H1 (cell line): ENCODE measurements at regions not wholly inside any gene's neighbourhood (a gene's known extent, or its start where the extent isn't known, plus 50 kb on each side); places are given as distances from the start of the nearest gene placed in this dataset.

Experiments used
- CTCF ChIA-PET: fragments of 300-600 bp; sonication (Branson Sonifier 250); formaldehyde crosslinking; loops from one replicate; lab custom pipeline; 2021; ENCODE audit not compliant: partially characterized antibody; lab: Charles Lee
- POLR2A ChIA-PET: fragments of 300-600 bp; sonication (Branson Sonifier 250); formaldehyde crosslinking; loops from one replicate; lab custom pipeline; 2021; ENCODE audit warnings: inconsistent platforms; ENCODE audit not compliant: partially characterized antibody; lab: Charles Lee
- DNase-seq, 2 experiments: peaks; one replicate each; pipeline versions ENCODE4 v3.0.0 to v3.0.0-alpha.2; 2010 to 2022; ENCODE audit warnings: low spot score in 2 of 2, low read depth in 1 of 2, mixed read lengths in 1 of 2
- FAIRE-seq: peaks from 2 replicates; lab custom pipeline; 2011; peaks lifted over from hg19 to GRCh38; lab: Jason Lieb, UNC
- H2AFZ ChIP-seq: 2 replicates; pipeline ENCODE4 v1.8.1; 2012; ENCODE audit warnings: low read length, inconsistent platforms
- H2AK5ac ChIP-seq: 2 replicates; pipeline ENCODE4 v1.6.1; 2013; ENCODE audit warnings: low read depth, low read length
- H2BK120ac ChIP-seq: replicated peaks from 2 replicates; pipeline ENCODE3; 2013; ENCODE audit warnings: low read depth, low read length, inconsistent platforms
- H2BK12ac ChIP-seq: 2 replicates; pipeline ENCODE4 v1.6.1; 2013; ENCODE audit warnings: low read depth, low read length
- H2BK15ac ChIP-seq: 2 replicates; pipeline ENCODE4 v1.6.1; 2013; ENCODE audit warnings: low read length
- H2BK20ac ChIP-seq: 2 replicates; pipeline ENCODE4 v1.6.1; 2013; ENCODE audit warnings: low read length
- H2BK5ac ChIP-seq: 2 replicates; pipeline ENCODE4 v1.6.1; 2013; ENCODE audit warnings: low read depth, low read length
- H3K14ac ChIP-seq: 2 replicates; pipeline ENCODE4 v1.6.1; 2013; ENCODE audit warnings: inconsistent platforms; ENCODE audit not compliant: insufficient read length
- H3K18ac ChIP-seq: 2 replicates; pipeline ENCODE4 v1.6.1; 2013; ENCODE audit warnings: low read length; ENCODE audit errors: extremely low read depth
- H3K23ac ChIP-seq: 2 replicates; pipeline ENCODE4 v1.6.1; 2013; ENCODE audit warnings: inconsistent platforms; ENCODE audit not compliant: insufficient read length
- H3K23me2 ChIP-seq: 2 replicates; pipeline ENCODE4 v1.6.1; 2013; ENCODE audit warnings: low read depth, low read length
- H3K27ac ChIP-seq: 2 replicates; pipeline ENCODE4 v1.6.1; 2011; ENCODE audit warnings: low read depth, low read length, inconsistent platforms
- H3K27me3 ChIP-seq, 4 experiments: replicated peaks in 1 of 4; 1 replicate in 1 of 4; 2 replicates in 3 of 4; pipeline versions ENCODE4 v1.6.1 to v1.8.1; 2011 to 2013; ENCODE audit warnings: low read length in 3 of 4, mild to moderate bottlenecking in 3 of 4, inconsistent platforms in 2 of 4, mixed read lengths in 2 of 4, moderate library complexity in 1 of 4; ENCODE audit not compliant: control insufficient read depth in 3 of 4, insufficient read depth in 3 of 4; ENCODE audit errors: extremely low read depth in 1 of 4
- H3K36me3 ChIP-seq, 4 experiments: 2 replicates each; pipeline versions ENCODE4 v1.6.1 to v1.8.1; 2011 to 2013; ENCODE audit warnings: mild to moderate bottlenecking in 4 of 4, low read length in 3 of 4, moderate library complexity in 2 of 4, control low read depth in 1 of 4, inconsistent platforms in 1 of 4; ENCODE audit not compliant: insufficient read depth in 4 of 4, control insufficient read depth in 2 of 4
- H3K4ac ChIP-seq: replicated peaks from 2 replicates; pipeline ENCODE3; 2013; ENCODE audit warnings: low read length, low read depth, mixed read lengths, inconsistent platforms; ENCODE audit not compliant: insufficient read length
- H3K4me1 ChIP-seq, 4 experiments: replicated peaks in 1 of 4; 1 replicate in 1 of 4; 2 replicates in 3 of 4; pipeline versions ENCODE4 v1.6.1 to v1.8.1; 2011 to 2013; ENCODE audit warnings: low read length in 3 of 4, inconsistent platforms in 2 of 4, mixed read lengths in 1 of 4; ENCODE audit not compliant: insufficient read depth in 4 of 4, control insufficient read depth in 3 of 4
- H3K4me2 ChIP-seq, 2 experiments: 2 replicates each; pipeline versions ENCODE4 v1.6.1 to v1.8.1; 2011 to 2013; ENCODE audit warnings: low read depth in 2 of 2, low read length in 2 of 2, control low read depth in 1 of 2, inconsistent platforms in 1 of 2, mild to moderate bottlenecking in 1 of 2; ENCODE audit not compliant: insufficient read depth in 1 of 2
- H3K4me3 ChIP-seq, 4 experiments: fragments of 200-600, 300-600 bp in 1 of 4; sonication (generic), shearing (Covaris generic), sonication (Bioruptor Twin) in 1 of 4; 2 replicates each; pipeline versions ENCODE4 v1.5.1 to v1.8.1; 2011 to 2016; ENCODE audit warnings: low read length in 4 of 4, low read depth in 3 of 4, control low read depth in 2 of 4, inconsistent platforms in 2 of 4, mild to moderate bottlenecking in 2 of 4, mixed read lengths in 1 of 4, moderate library complexity in 1 of 4; ENCODE audit not compliant: insufficient read depth in 2 of 4; ENCODE audit errors: extremely low read depth in 1 of 4
- H3K56ac ChIP-seq: replicated peaks from 2 replicates; pipeline ENCODE3; 2013; ENCODE audit warnings: low read depth, mild to moderate bottlenecking, mixed read lengths, low read length, inconsistent platforms; ENCODE audit not compliant: insufficient read length
- H3K79me1 ChIP-seq: 2 replicates; pipeline ENCODE4 v1.6.1; 2013; ENCODE audit warnings: low read depth, low read length, control low read depth
- H3K79me2 ChIP-seq, 2 experiments: 2 replicates each; pipeline versions ENCODE4 v1.6.1 to v1.8.1; 2012 to 2013; ENCODE audit warnings: low read length in 2 of 2, mild to moderate bottlenecking in 2 of 2, inconsistent platforms in 1 of 2; ENCODE audit not compliant: insufficient read depth in 2 of 2, control insufficient read depth in 1 of 2
- H3K9ac ChIP-seq, 4 experiments: replicated peaks in 1 of 4; 1 replicate in 1 of 4; 2 replicates in 3 of 4; pipeline versions ENCODE4 v1.6.1 to v1.8.1; 2011 to 2013; ENCODE audit warnings: low read depth in 3 of 4, low read length in 3 of 4, control low read depth in 2 of 4, mild to moderate bottlenecking in 2 of 4, moderate library complexity in 2 of 4, inconsistent platforms in 1 of 4; ENCODE audit errors: extremely low read depth in 1 of 4
- H3K9me3 ChIP-seq, 2 experiments: 2 replicates each; pipeline versions ENCODE4 v1.6.1 to v1.8.1; 2012 to 2013; ENCODE audit warnings: mild to moderate bottlenecking in 2 of 2, moderate library complexity in 2 of 2, control low read depth in 1 of 2, inconsistent platforms in 1 of 2, low read depth in 1 of 2, low read length in 1 of 2, mixed read lengths in 1 of 2; ENCODE audit not compliant: insufficient read depth in 2 of 2
- H4K20me1 ChIP-seq, 2 experiments: replicated peaks in 1 of 2; 2 replicates each; pipeline versions ENCODE3 to v1.8.1; 2011 to 2013; ENCODE audit warnings: inconsistent platforms in 2 of 2, low read length in 2 of 2, mild to moderate bottlenecking in 1 of 2; ENCODE audit not compliant: insufficient read depth in 2 of 2, control insufficient read depth in 1 of 2
- H4K5ac ChIP-seq: 2 replicates; pipeline ENCODE4 v1.6.1; 2013; ENCODE audit warnings: low read length, low read depth, mixed read lengths, inconsistent platforms; ENCODE audit not compliant: insufficient read length
- H4K8ac ChIP-seq: 2 replicates; pipeline ENCODE4 v1.8.0; 2013; ENCODE audit warnings: mild to moderate bottlenecking, moderate library complexity, low read length, inconsistent platforms; ENCODE audit not compliant: insufficient read depth; ENCODE audit errors: extremely low read depth
- H4K91ac ChIP-seq: replicated peaks from 2 replicates; pipeline ENCODE3; 2013; ENCODE audit warnings: low read length, mixed read lengths, inconsistent platforms; ENCODE audit not compliant: insufficient read length
- BRCA1 ChIP-seq: IDR thresholded peaks from 2 replicates; pipeline ENCODE4 v1.6.1; 2012; ENCODE audit warnings: low read depth, low read length, improper control_type of control experiment
- CEBPB ChIP-seq: IDR thresholded peaks from 2 replicates; pipeline ENCODE4 v1.6.1; 2012; ENCODE audit warnings: low read depth, low read length
- CHD1 ChIP-seq: IDR thresholded peaks from 2 replicates; pipeline ENCODE4 v1.6.1; 2012; ENCODE audit warnings: low read depth, low read length, improper control_type of control experiment
- HDAC2 ChIP-seq, 2 experiments: fragments of 300-600 bp in 1 of 2; sonication (generic) in 1 of 2; IDR thresholded peaks; 2 replicates each; pipeline ENCODE4 v1.6.1; 2011 to 2012; ENCODE audit warnings: low read depth in 2 of 2, low read length in 2 of 2, mild to moderate bottlenecking in 2 of 2, moderate library complexity in 2 of 2, borderline replicate concordance in 1 of 2, inconsistent platforms in 1 of 2
- KDM5A ChIP-seq: fragments of 200-600 bp; IDR thresholded peaks from 2 replicates; pipeline ENCODE4 v1.7.1; 2012; ENCODE audit warnings: mild to moderate bottlenecking, low read length, inconsistent platforms, mixed read lengths
- MAFK ChIP-seq: IDR thresholded peaks from 2 replicates; pipeline ENCODE4 v1.6.1; 2012; ENCODE audit warnings: low read depth, mild to moderate bottlenecking, improper control_type of control experiment, low read length
- NANOG ChIP-seq: IDR thresholded peaks from 2 replicates; pipeline ENCODE4 v1.6.1; 2011; ENCODE audit warnings: low read length, low read depth, mild to moderate bottlenecking, inconsistent platforms; ENCODE audit not compliant: insufficient read depth, poor library complexity, severe bottlenecking
- RAD21 ChIP-seq, 2 experiments: IDR thresholded peaks in 1 of 2; conservative IDR thresholded peaks in 1 of 2; 2 replicates each; pipeline ENCODE4 v1.6.1; 2011; ENCODE audit warnings: low read depth in 2 of 2, low read length in 2 of 2, improper control_type of control experiment in 1 of 2, inconsistent platforms in 1 of 2, mild to moderate bottlenecking in 1 of 2, moderate library complexity in 1 of 2
- RBBP5 ChIP-seq: IDR thresholded peaks from 2 replicates; pipeline ENCODE4 v1.7.1; 2012; ENCODE audit warnings: low read depth, mild to moderate bottlenecking, inconsistent platforms, low read length, moderate library complexity, borderline replicate concordance
- RNF2 ChIP-seq: fragments of 200-900, 300-1000 bp; sonication (generic); IDR thresholded peaks from 2 replicates; pipeline ENCODE4 v1.7.1; 2016; ENCODE audit warnings: borderline replicate concordance, low read depth, mild to moderate bottlenecking, antibody characterized with exemption, low read length; ENCODE audit not compliant: poor library complexity, severe bottlenecking; ENCODE audit errors: missing control alignments
- SP1 ChIP-seq: IDR thresholded peaks from 2 replicates; pipeline ENCODE4 v1.6.1; 2011; ENCODE audit warnings: low read depth, low read length
- TCF12 ChIP-seq: IDR thresholded peaks from 2 replicates; pipeline ENCODE4 v1.6.1; 2011; ENCODE audit warnings: low read depth, mild to moderate bottlenecking, low read length
- TEAD4 ChIP-seq: IDR thresholded peaks from 2 replicates; pipeline ENCODE4 v1.6.1; 2012; ENCODE audit warnings: low read depth, low read length, inconsistent platforms, mixed read lengths
- WGBS, 2 experiments: shearing (Covaris generic) in 1 of 2; methylation state at CpG; one replicate each; pipeline versions ENCODE4 v1.1.6 to v1.1.7; 2013 to 2015; ENCODE audit warnings: low lambda C conversion rate in 2 of 2, mixed read lengths in 2 of 2, inconsistent platforms in 1 of 2, low coverage in 1 of 2, missing lambda C conversion rate in 1 of 2; ENCODE audit not compliant: insufficient replicate concordance in 2 of 2, insufficient coverage in 1 of 2, insufficient read length in 1 of 2; ENCODE audit errors: extremely low coverage in 1 of 2, missing lambda C conversion rate in 1 of 2; 5-methylcytosine and 5-hydroxymethylcytosine counted together
- TF ChIP-seq, protein P1 (sequence below): IDR thresholded peaks from 2 replicates; pipeline ENCODE4 v1.6.1; 2011; ENCODE audit warnings: low read depth, mild to moderate bottlenecking, low read length; ENCODE audit not compliant: insufficient read depth

DNA sequence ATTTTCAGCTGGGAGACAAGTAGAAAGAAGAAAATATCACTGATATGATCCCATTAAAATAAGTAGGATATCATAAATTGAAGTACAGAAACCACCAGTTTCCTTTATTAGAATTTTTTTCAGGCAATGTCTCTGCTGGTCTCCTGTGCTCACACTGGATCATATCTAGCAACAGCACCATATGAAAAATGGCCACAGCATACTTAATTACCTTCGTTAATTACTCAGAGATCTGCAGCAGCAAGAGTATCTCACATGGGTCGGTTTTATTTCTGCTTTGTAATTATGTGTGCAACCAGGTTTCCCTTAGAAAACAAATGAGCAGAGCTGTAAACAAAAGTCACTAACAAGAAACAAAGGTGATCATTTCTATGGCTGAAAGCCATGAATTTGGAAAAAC lies 287.9 kb downstream of the LRRIQ3 start:
- Histone ChIP-seq H3K9ac (no peak overlapping the region), H3K27ac (no peak overlapping the region), H2BK20ac (no peak overlapping the region), H3K4me2 (no peak overlapping the region), H3K14ac (no peak overlapping the region), H3K4ac (no peak overlapping the region), H4K91ac (no peak overlapping the region), H3K4me3 (no peak overlapping the region), H4K20me1 (no peaks in the 10 kb centered on the region), H3K23ac (no peak overlapping the region), H2AFZ (no peak overlapping the region), H3K27me3 (no peaks in the 10 kb centered on the region), H3K79me1 (no peaks in the 10 kb centered on the region), H3K79me2 (no peaks in the 10 kb centered on the region), H3K23me2 (no peaks in the 10 kb centered on the region), H2AK5ac (no peak overlapping the region), H2BK15ac (no peak overlapping the region), H2BK5ac (no peak overlapping the region), H4K8ac (no peak overlapping the region), H3K56ac (no peak overlapping the region), H2BK12ac (no peak overlapping the region), H3K4me1 (no peaks in the 10 kb centered on the region), H4K5ac (no peak overlapping the region), H3K18ac (no peak overlapping the region), H2BK120ac (no peak overlapping the region), H3K9me3 (peaks cover 11% of the 10 kb centered on the region in 2 experiments), H3K36me3 (no peaks in the 10 kb centered on the region)
- ChIA-PET POLR2A (no interaction called here), CTCF (no interaction called here)
- no peak for FAIRE-seq
- WGBS, 2 experiments, result 74% methylated on average over 2 of the region's 2 CpGs; no CpG with 5 or more reads in 1 of the 2 experiments
- DNase-seq, result no peak
- TF ChIP-seq TCF12 (no peak), RNF2 (no peak), CEBPB (no peak), TEAD4 (no peak), RBBP5 (no peak), NANOG (no peak), SP1 (no peak), RAD21 (IDR thresholded peaks at IDR 0.05 in 1 of 2, conservative IDR thresholded peaks at IDR 0.05 in 1 of 2; ENCODE audit: low read depth in 2 of 2, low read length in 2 of 2) (no peak), BRCA1 (no peak), KDM5A (no peak), MAFK (no peak), CHD1 (no peak), HDAC2 (IDR thresholded peaks at IDR 0.05; ENCODE audit: borderline replicate concordance in 1 of 2, low read depth in 2 of 2, low read length in 2 of 2) (no peak)
- TF ChIP-seq, protein P1, sequence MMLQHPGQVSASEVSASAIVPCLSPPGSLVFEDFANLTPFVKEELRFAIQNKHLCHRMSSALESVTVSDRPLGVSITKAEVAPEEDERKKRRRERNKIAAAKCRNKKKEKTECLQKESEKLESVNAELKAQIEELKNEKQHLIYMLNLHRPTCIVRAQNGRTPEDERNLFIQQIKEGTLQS, result no peak
